ENCODE measurements at regions not wholly inside any gene's neighbourhood (a gene's known extent, or its start where the extent isn't known, plus 50 kb on each side); places are given as distances from the start of the nearest gene placed in this dataset.

- TF ChIP-seq CTCF (IDR thresholded peaks at IDR 0.05 in 4 of 5, conservative IDR thresholded peaks at IDR 0.05 in 1 of 5), result no peak
- no peak for TF ChIP-seq POLR2A (IDR thresholded peaks at IDR 0.05)
These were observed 113.9 kb downstream of the SEC61B start for GRCh38 chr9:99336005-99336404.
